ENCODE measurements at regions not wholly inside any gene's neighbourhood (a gene's known extent, or its start where the extent isn't known, plus 50 kb on each side); places are given as distances from the start of the nearest gene placed in this dataset.
A peak's percentile ranks its signal among the peaks of the same experiment; 100 is the strongest.

DNA sequence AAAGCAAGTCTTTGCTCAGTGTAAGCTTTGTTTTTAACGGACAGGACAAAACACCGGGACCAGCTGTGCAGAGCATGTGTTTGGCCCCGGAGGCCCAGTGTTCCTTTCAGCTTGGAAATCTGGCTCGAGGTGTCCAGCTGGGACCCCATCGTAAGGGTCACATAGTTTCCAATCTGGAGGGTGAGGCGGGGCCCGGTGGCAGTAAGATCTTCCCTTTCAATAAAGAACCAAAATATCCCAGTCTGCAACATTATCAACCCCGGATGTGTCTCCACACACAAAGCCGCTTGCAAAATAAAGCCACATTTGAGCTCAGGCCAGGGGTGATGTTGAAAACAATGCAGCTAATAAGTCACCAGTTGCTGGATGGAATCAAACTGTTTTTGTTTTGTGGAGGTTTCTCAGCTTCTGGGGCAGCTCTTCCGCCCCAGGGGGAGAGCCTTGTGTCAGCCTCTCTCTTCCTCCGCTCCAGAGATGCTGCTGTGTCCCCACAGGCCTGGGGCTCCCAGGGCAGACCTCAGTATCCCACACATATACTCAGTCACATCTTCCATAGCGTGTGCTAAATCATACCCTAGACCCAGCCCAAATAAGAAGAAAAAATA, 138.6 kb upstream of the GLI2 start:
- DNase-seq: peak; percentile 84

DNA sequence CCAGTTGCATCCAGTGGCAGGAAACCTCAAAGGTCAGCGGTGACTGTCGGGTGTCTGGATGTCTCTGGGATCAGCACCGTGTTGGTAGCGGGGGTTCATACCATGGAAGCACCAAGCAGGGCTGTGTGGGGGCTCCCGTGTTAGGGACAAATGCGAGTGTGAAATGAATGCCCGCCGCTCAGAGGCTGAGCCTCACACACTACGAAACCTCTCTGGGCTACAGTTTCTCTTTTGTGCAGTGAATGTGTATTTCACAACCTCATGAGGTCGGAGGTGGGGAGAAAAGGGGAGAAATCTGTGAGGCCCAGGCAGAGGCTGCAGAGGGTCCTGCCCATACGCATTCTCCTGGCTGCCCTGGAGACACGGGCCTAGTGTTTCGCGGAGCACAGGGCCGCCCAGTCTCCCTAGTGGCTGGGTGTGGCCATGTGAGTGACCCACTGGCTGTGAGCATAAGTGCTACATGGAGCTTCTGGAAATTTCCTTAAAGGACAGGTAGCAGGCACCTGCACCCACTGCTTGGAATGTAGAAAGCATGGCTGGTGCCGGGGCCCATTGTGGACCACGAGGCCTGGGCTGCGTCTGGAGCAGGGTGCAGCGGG, 138.0 kb upstream of the GLI2 start:
- no peak for DNase-seq

DNA sequence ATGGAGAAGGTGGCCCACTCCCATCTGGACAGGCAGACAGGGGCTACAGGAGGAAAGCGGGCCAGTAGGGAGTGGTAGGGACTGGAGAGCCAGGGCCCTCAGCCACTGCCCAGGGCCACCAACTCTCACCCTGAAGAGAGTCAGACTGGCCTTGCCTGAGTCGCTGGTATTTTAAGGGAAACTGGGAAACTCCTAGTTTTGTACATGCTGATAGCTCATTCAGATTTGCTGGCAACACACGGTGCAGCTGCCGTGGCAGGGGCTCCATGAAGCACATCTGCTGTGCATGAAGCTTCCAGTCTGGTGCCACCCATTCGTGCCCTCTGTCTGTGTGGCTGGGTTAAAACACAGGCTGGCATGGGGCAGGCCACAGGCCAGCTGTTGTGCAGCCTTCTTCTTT, 137.3 kb upstream of the GLI2 start:
- DNase-seq: no peak

DNA sequence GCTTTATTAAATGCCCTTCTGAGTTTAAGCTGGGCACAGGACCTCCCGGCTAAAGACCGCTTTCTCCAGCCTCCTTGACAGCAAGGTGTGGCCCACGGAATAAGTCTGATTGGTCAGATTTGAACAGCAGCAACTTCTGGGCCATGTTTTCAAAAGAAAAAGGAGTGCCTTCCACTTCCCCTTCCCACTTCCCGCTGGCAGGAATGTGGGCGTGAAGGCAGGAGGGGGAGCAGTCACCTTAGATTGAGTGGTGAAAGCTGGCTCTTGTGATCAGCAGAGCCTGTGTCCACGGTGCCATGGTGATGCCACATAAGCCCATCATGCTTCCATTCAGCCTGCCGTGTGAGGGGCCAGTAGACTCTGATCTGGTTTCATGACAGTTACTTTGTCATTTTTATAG, 136.6 kb upstream of the GLI2 start:
- DNase-seq: no peak

DNA sequence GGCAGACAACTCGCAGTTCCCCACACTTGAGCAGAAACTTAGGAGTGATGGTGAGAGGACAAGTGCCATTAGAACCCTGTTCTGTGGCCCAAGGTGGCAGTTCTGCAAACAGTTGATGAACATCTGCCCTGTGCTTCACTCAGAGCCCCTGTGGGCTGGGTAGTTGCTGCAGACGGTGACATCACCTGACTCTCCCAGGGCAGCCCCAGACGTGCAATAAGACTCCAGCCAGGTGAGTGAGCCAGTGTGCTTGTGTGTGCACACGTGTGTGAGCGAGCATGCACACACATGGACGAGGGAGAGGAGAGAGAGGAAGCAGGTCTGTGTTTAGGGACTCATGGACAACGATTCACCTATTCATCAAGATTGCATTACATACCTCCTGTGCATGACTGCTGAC, 136.0 kb upstream of the GLI2 start:
- no peak for DNase-seq

DNA sequence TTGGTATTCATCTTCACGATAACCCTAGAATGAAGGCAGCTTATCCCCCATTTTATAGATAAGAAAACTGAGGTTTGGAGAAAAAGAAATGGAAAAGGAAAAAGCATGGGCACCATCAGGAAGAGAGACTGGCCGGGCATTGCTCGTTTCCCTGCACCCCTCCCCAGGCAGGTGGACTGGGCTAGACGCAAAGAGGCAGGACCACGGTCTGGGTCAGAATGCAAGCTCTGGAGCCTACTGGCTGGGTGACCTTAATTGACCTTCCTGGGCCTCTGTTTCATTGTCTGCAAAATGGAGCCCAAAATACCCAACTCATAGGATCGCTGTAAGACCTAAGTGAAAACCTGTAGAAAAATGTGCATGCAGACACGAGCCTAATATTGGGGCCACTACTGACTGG, 135.3 kb upstream of the GLI2 start:
- no peak for DNase-seq

DNA sequence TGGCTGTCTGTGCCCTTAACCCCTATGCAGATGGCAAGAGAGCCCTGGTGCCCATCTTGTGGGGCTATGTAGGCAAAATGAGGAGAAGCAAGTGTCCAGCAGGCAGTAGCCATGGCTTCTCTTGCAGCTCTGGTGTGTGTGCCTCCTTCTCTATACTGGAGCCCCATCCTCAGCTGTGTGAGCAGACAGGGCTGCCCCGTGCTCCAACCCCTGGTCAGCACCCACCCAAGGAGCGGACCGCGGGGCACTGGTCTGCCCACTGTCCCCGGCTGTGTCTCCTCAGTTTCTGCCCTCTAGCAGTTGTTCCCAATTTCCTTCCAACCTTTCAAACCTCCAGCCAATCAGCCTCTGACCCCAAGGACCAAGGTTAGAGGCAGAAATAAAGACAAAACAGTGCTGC, 134.9 kb upstream of the GLI2 start:
- no peak for DNase-seq

DNA sequence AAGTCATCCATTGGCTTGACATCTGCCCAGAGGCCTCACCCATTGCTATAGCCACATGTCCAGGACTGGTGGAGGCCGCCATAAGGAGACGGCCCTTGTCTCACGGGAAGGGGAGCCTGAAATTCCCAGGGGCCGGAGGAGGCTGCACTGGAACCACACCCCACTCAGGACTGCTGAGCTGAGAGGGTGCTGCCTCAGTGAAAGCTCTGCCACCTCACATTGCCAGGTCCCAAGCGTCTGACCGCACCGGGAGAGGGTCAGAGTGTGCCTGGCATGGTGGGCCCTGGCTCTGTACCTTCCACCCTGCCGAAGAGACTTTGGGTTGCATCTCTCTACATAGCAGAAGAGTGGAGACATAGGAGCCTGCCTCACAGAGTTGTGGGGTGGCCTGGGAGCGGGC, 134.1 kb upstream of the GLI2 start:
- no peak for DNase-seq

DNA sequence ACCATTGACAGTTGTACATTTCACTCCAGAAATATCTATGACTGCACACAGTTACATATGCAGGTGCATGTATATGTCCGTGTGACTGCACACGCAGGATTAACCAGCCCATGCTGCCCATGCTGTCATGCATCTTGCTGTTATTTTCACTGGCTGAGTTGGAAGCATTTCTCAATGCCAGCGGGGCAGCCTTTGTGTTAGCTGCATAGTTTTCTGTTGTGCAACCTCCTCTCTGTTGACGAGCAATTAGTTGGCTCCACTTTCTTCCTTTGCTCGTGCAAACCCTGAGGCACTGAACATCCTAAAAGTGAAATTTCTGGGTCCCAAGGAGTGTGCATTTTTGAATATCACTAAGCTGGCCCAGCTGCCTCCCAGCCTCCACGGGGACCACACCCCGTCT, 133.4 kb upstream of the GLI2 start:
- no peak for DNase-seq

DNA sequence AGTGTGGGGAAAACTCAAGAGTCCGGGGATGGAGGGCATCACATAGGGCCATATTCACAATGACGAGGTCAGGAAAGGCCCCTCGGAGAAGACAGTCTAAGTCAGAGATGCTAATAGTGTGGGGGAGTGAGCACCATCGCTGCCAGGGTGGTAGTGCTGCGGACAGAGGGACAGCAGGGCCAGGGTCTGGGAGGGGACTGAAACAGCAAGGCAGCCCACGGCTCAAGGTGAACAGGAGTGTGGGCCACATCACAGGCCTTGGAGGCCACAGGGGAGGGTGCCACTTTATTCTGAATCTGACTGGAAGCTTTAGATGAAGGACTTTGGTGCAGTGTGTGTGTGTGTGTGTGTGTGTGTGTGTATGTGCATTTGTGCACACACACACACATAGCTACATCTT, 130.9 kb upstream of the GLI2 start:
- DNase-seq: no peak

DNA sequence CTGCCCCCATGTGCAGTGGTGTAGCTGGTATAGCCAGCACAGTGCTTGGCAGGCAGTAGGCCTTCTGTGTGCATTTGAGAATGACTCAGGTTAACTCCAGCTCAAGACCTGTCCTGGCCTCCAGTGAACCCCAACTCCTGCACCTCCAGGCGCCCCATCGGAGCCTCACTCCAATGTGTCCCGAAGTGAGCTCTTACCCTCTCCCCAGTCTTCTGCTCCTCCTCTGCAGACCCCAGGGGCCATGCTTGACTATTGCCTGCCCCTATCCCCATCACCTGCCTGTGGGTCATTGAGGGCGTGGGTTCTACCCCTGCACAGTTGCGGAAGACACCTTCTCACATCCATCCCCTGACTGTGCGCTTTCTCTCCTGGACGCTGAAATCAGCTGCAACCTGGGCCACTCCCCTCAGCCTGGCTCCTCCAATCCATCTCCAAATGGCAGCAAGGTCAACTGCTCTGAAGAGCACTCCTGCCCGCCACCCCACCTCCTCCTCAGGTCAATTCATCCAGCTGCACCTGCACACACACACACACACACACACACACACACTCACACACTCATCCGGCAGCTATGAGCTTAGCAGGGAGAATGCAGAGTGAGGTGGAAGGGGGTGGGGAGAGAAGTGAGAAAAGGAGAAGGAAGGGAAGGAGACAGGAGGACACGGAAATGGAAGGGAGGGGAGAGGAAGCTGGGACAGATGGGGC, 130.3 kb upstream of the GLI2 start:
- no peak for DNase-seq

DNA sequence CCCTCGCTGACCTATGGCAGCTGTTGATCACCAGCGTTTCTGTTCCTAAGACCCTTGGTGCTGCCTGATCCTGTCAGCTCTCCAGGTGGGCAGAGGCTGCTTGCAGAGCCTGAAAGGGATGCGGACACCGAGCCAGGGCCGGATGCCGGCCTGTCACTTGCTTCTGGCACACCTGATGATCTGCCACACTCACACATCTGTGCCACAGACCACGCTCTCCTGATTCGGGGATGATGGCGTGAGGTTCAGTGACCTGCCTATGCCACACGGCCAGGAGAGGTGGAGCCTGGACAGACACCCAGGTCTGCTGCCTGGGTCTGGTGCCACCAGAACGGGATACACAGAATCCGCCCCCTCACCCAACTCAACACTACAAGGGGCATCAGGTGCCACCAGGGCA, 129.4 kb upstream of the GLI2 start:
- DNase-seq: no peak

DNA sequence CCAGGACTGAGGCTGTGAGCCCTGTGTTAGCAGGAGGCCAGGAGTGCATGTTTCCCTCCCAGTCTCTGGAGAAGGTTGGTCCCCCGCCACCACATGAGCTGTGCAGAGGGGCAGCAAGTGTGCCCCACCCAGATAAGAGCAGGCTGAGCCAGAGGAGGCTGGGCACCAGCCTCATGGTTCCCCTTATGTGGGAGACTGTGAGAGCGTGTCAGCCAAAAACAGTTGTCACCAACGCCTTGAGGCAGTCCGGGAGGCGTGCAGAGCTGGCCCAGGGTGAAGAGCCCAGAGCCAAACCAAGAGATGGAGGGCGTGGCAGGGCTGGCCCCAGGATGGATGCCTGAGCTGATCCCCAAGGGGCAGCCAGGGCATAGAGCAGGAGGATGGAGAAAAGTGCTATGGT, 128.7 kb upstream of the GLI2 start:
- DNase-seq: no peak

DNA sequence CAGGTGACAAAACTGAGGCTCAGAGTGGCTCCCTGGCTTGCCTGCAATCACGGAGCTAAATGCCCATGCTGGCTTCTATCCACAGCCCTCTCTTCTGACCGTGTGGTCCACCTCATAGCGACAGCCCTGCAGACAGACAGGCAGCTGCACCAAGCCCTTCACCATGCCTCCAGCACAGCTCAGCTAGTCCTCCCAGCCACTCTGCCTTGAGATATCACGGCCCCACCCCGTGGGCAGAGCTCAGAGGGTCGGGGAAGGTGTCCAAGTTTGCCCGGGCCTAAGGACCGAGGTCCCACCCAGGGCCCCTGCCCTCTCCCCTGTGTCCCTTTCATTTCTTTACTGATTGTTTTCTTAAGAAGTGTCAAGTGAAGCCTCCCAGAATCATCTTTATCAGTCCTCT, 128.2 kb upstream of the GLI2 start:
- no peak for DNase-seq

DNA sequence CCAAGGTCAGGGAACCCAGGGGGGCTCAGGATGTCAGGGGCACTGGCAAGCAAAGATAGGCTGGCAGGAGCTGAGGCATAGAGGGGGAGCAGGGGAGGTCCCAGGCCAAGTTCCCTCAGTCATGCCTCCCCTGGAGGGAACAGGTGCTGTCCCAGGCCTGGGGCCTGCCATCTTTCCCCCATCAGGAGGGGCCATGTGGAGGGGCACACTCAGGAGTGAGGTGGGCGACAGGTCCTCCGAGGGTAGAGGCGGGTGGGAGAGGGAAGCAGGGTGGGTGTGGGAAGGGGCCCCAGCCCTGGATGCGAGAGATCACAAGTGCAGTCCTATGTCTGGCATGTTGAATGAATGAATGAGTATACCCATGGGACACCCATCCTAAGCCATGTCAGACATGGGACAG, 127.7 kb upstream of the GLI2 start:
- no peak for DNase-seq

DNA sequence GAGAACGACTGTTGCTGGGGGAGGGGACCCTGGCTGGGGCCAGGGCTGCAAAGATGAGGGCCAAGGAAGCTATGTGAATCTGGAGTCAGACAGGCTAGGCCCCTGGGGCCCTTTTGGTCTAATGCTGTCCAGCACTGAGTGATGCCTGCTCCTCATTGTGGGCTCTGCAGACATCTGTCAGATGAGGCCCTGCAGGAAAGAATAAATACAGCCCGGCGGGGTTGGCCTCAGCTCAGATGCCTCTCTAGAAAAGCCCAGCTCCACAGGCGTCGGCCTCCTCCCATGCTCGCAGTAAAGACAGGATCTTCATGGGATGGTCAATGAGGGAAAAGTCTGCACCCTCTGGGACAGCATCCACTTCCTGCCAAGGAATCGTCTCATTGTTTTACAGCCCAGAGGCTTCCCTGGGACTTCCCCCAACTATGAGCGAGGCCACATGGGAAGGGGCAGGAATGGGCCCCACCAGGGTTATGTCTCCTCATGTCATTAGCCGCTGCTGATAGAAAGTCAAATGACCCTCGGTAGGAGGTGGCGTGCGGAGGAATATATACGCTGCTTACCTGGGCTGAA, 125.8 kb upstream of the GLI2 start:
- DNase-seq: no peak

DNA sequence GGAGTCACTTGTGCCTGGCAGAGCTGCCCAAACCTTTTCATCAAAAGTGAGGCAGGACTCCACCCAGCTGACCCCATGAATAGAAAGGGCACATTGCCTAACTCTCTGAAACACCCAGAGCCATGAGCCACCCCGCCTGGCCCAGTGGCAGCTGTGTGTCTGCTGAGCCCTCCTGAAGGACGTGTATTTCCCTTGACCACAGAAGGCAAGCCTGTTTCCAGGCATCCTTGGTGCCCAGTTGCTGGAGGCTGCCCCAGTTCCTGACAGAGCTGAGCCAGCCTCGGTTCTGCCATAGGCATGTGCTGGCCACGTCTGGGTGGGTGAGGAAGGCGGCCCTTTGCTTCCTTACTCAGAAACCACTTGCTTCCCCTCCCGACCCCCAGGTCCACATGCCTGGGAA, 124.7 kb upstream of the GLI2 start:
- no peak for DNase-seq

DNA sequence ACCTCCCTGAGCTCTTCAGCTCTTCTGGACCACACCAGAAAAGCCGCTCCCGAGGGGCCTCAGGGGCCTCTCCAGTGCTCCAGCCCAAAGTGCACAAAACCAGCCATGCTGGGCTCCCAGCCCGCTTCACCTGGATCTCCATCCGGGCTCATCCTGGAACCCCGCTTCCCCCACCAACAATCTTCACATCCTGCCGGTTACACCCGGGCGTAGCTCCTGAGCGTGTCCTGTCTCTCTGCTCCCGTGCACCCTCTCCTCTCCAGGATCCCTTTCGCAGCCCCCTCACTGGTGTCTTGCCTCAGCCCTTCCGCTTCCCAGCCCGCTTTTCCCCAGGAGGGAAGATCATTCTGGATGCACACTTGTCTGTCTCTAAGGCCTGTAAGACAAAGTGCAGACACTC, 123.7 kb upstream of the GLI2 start:
- no peak for DNase-seq

DNA sequence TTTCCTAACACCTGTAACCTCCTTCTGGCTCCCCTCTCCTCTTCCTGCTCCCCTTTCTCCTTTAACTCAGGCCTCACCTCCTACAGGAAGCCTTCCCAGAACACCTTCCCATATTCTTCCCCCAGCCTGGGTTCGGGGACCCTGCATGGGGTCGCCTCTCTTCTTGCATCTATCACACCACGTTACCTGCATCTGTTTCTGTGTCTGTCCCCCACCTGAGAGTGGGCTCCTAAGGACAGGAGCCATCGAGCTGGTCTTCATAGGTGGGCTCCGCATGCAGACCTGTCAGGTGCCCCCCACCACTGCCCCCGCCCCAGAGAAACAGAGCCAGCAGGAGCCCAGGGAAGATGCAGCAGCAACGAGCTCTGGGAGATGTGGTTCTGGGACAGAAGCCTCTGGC, 123.2 kb upstream of the GLI2 start:
- DNase-seq: no peak

DNA sequence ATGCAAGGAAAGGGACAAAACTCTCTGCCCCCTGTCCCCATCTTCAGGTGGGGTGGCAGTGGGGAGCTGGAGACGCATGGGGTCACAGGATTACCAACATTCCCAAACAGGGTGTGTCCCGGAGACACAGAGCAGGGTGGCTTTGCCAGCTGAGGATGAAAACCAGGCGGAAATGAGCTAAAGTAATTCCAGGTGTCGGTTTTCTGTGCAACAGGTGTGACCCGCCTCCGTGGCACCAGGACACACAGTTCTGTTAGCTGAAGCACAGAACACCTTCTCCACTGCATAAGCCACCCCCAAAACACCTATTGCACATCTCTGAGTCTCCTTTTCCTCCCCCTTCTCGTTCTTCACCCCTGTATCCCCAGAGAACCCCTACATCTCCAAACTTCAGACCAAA, 122.7 kb upstream of the GLI2 start:
- no peak for DNase-seq

DNA sequence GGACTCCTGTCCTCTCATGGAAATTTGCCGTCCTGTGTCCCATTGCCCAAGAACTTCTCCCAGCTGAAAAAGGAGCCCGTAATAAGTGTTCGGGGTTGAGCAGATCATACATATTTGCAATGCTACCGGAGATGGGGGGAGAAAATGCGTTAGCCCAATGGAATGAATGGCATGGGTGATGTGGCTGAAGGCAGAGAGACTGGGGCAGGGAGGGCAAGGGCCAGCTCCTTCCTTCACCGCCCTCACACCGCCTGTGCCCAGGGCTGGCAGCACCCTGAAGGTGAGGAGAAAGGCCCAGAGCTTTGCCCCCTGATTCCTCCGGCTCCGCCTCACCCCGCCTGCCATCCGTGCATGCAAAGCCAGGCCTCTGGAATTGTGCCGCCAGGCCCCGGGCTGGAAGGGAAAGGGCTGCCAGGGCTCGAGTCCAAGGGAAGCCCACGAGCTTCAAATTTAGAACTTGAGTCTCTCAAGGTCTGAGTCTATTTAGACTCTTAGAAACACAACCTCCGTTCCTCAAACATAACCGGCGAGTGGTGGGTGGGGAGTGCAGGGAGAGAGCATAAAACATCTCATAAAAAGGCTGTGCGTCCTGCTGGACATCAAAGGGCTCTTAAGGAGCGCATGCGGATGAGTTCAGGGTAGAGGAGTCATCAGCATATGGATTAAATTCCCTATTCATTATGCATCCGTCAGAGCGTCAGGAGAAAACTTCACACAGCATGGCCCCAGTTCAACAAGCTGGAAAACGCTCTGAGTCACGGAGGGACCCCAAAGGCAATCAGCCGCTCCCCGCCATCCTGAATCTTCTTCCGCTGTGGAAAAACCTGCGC, 121.7 kb upstream of the GLI2 start:
- DNase-seq: no peak

DNA sequence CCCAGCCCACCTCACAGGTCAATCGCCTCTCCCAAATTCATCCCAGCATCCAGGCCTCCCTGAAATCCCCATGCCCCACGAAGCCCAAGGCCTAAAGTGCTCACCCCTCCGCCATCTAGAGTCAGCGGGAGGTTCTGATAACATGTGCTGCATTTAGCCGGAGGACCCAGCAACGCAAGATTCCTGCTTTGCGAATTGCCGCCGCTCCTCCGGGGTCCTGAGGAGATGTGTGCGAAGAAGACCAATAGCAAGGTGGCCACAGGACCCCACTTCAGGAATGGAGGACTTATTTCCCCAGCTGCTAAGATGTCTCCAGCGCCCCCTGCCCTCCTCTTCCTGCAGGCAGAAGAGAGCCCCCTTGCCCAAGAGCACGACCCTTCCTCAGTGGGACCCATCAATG, 120.8 kb upstream of the GLI2 start:
- no peak for DNase-seq

DNA sequence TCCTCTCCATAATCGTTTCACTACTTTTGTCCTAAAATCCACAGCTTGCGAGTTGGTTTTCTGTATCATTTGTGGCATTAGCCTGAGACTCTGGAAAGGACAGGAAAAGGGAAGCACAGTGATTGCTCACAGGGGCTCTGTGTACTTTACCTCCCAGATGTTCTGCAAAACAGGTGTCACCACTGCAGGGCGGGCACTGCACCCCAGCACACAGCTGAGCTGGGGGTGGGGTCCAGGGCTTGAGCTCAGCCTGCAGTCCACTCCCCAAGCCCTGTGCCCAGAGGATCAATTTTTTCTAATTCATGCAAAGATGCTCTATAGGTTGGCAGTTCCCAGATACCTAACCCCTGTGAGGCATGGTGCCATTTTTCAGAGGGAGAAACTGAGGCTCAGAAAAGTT, 119.4 kb upstream of the GLI2 start:
- no peak for DNase-seq

DNA sequence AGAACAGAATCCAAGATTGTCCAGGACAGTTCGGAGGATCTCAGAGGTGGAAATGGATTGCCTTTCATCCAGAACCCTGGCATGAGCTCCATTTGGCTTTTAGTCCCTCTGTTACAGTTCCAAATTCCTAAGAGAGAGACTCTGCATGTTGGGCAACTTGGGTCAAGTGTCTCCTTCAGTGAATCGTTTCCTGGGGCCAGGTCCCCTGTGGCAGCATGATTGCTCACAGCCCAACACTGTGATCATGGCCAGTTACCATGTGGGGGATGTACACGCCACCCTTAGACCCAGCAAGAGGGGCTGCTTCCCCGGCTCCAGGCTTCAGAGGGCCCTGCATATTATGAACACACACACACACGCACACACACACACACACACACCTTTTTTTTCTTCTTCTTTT, 118.6 kb upstream of the GLI2 start:
- DNase-seq: no peak
